Keratinocyte (primary cell): ENCODE measurements at regions not wholly inside any gene's neighbourhood (a gene's known extent, or its start where the extent isn't known, plus 50 kb on each side); places are given as distances from the start of the nearest gene placed in this dataset.
A peak's percentile ranks its signal among the peaks of the same experiment; 100 is the strongest.

Experiments used
- DNase-seq: peaks from one replicate; pipeline ENCODE4 v3.0.0-alpha.2; 2011; ENCODE audit warnings: low read depth, missing footprints, low spot score
- FAIRE-seq: peaks from 2 replicates; lab custom pipeline; 2011; peaks lifted over from hg19 to GRCh38; lab: Jason Lieb, UNC
- H2AFZ ChIP-seq: 2 replicates; pipeline ENCODE4 v1.6.0; 2012; ENCODE audit warnings: low read length, control low read depth, inconsistent platforms; ENCODE audit not compliant: control insufficient read depth
- H3K27ac ChIP-seq: 2 replicates; pipeline ENCODE4 v1.5.1; 2011; ENCODE audit warnings: low read length; ENCODE audit not compliant: control insufficient read depth, insufficient read depth
- H3K27me3 ChIP-seq: 3 replicates; pipeline ENCODE4 v1.6.0; 2011; ENCODE audit warnings: low read length; ENCODE audit not compliant: control insufficient read depth, insufficient read depth; ENCODE audit errors: extremely low read depth
- H3K36me3 ChIP-seq, 2 experiments: 2 replicates in 1 of 2; 3 replicates in 1 of 2; pipeline ENCODE4 v1.5.1; 2011; ENCODE audit warnings: low read length in 2 of 2, mild to moderate bottlenecking in 1 of 2; ENCODE audit not compliant: control insufficient read depth in 2 of 2, insufficient read depth in 2 of 2; ENCODE audit errors: extremely low read depth in 1 of 2
- H3K4me1 ChIP-seq: 3 replicates; pipeline ENCODE4 v1.5.1; 2011; ENCODE audit warnings: low read length; ENCODE audit not compliant: control insufficient read depth, insufficient read depth; ENCODE audit errors: extremely low read depth
- H3K4me2 ChIP-seq: 3 replicates; pipeline ENCODE4 v1.6.0; 2011; ENCODE audit warnings: low read depth, low read length; ENCODE audit not compliant: control insufficient read depth, insufficient read depth; ENCODE audit errors: extremely low read depth
- H3K4me3 ChIP-seq, 3 experiments: fragments of 200-600 bp in 1 of 3; sonication (generic) in 1 of 3; 2 replicates in 2 of 3; 3 replicates in 1 of 3; pipeline ENCODE4 v1.5.1; 2011 to 2016; ENCODE audit warnings: low read length in 3 of 3, mild to moderate bottlenecking in 3 of 3, control low read depth in 2 of 3, inconsistent platforms in 1 of 3, low read depth in 1 of 3, mixed read lengths in 1 of 3, mixed run types in 1 of 3, moderate library complexity in 1 of 3; ENCODE audit not compliant: control insufficient read depth in 2 of 3, insufficient read depth in 2 of 3; ENCODE audit errors: extremely low read depth in 1 of 3
- H3K79me2 ChIP-seq: 2 replicates; pipeline ENCODE4 v1.6.0; 2012; ENCODE audit warnings: low read length; ENCODE audit not compliant: control insufficient read depth, insufficient read depth
- H3K9ac ChIP-seq: 3 replicates; pipeline ENCODE4 v1.6.0; 2011; ENCODE audit warnings: low read length; ENCODE audit not compliant: control insufficient read depth, insufficient read depth; ENCODE audit errors: extremely low read depth
- H3K9me1 ChIP-seq: 3 replicates; pipeline ENCODE4 v1.6.0; 2011; ENCODE audit warnings: low read length; ENCODE audit not compliant: control insufficient read depth, insufficient read depth; ENCODE audit errors: extremely low read depth
- H3K9me3 ChIP-seq: 2 replicates; pipeline ENCODE4 v1.5.1; 2012; ENCODE audit warnings: low read depth, low read length; ENCODE audit not compliant: control insufficient read depth
- H4K20me1 ChIP-seq: 3 replicates; pipeline ENCODE4 v1.6.0; 2011; ENCODE audit warnings: low read length; ENCODE audit not compliant: control insufficient read depth, insufficient read depth; ENCODE audit errors: extremely low read depth
- CTCF ChIP-seq, 3 experiments: IDR thresholded peaks in 1 of 3; conservative IDR thresholded peaks in 1 of 3; optimal IDR thresholded peaks in 1 of 3; 2 replicates in 2 of 3; 3 replicates in 1 of 3; pipeline versions ENCODE3 to v1.5.1; 2011; ENCODE audit warnings: low read length in 3 of 3, mild to moderate bottlenecking in 3 of 3, moderate library complexity in 2 of 3, control low read depth in 1 of 3, inconsistent platforms in 1 of 3; ENCODE audit not compliant: insufficient read depth in 2 of 3; ENCODE audit errors: extremely low read depth in 1 of 3
- EZH2 ChIP-seq: IDR thresholded peaks from one replicate; pipeline ENCODE4 v1.6.1; 2012; ENCODE audit warnings: inconsistent platforms, mild to moderate bottlenecking, low read length, moderate library complexity
- dilution Hi-C: fragments of 300-500 bp; cut with MboI; formaldehyde crosslinking; loops from one replicate; pipeline ENCODE4 v1.7.0; 2020; ENCODE audit warnings: low sequenced_read_pairs; ENCODE audit not compliant: extremely low pct_ligation_motif_present

GRCh38 chr1:168407832-168408538, 127.3 kb downstream of the TBX19 start:
- no peaks in the 10 kb centered on the region for H3K9me1 ChIP-seq
- H3K9ac ChIP-seq = no peak overlapping the region
- peak; percentile 20 for FAIRE-seq
- no peak overlapping the region for H3K27ac ChIP-seq
- TF ChIP-seq CTCF (optimal IDR thresholded peaks at IDR 0.05 in 1 of 3, IDR thresholded peaks at IDR 0.05 in 1 of 3, conservative IDR thresholded peaks at IDR 0.05 in 1 of 3; ENCODE audit: extremely low read depth in 1 of 3, insufficient read depth in 2 of 3, low read length in 3 of 3) (no peak), EZH2 (no peak)
- H3K4me3 ChIP-seq = no peak overlapping the region
- H3K4me2 ChIP-seq = no peak overlapping the region
- no peaks in the 10 kb centered on the region for H3K36me3 ChIP-seq
- no peaks in the 10 kb centered on the region for H3K9me3 ChIP-seq
- no peaks in the 10 kb centered on the region for H3K79me2 ChIP-seq
- peaks cover 2% of the 10 kb centered on the region for H4K20me1 ChIP-seq
- dilution Hi-C loops = no loop called here
- DNase-seq = no peak
- H3K4me1 ChIP-seq = peaks cover 12% of the 10 kb centered on the region
- no peak overlapping the region for H2AFZ ChIP-seq
- H3K27me3 ChIP-seq = no peaks in the 10 kb centered on the region

- no peaks in the 10 kb centered on the region for H3K79me2 ChIP-seq
- no peak for TF ChIP-seq EZH2
- no peak for TF ChIP-seq CTCF (optimal IDR thresholded peaks at IDR 0.05 in 1 of 3, IDR thresholded peaks at IDR 0.05 in 1 of 3, conservative IDR thresholded peaks at IDR 0.05 in 1 of 3; ENCODE audit: extremely low read depth in 1 of 3, insufficient read depth in 2 of 3, low read length in 3 of 3)
- no peak overlapping the region for H3K9ac ChIP-seq
- H3K36me3 ChIP-seq = no peaks in the 10 kb centered on the region
- H2AFZ ChIP-seq = no peak overlapping the region
- H3K9me1 ChIP-seq = no peaks in the 10 kb centered on the region
- H3K4me3 ChIP-seq = no peak overlapping the region
- H3K4me1 ChIP-seq = peaks cover 12% of the 10 kb centered on the region
- peaks cover 2% of the 10 kb centered on the region for H4K20me1 ChIP-seq
- H3K27me3 ChIP-seq = peaks cover 2% of the 10 kb centered on the region
- dilution Hi-C loops = no loop called here
- no peaks in the 10 kb centered on the region for H3K9me3 ChIP-seq
- H3K27ac ChIP-seq = no peak overlapping the region
- FAIRE-seq (no peak), DNase-seq (no peak)
- no peak overlapping the region for H3K4me2 ChIP-seq
These were observed 125.4 kb downstream of the TBX19 start for GRCh38 chr1:168405906-168406549.
